HG03571 (cell line): ENCODE measurements at regions not wholly inside any gene's neighbourhood (a gene's known extent, or its start where the extent isn't known, plus 50 kb on each side); places are given as distances from the start of the nearest gene placed in this dataset.

ENCODE experiments used
- ATAC-seq: cut with Tn5 transposase; IDR thresholded peaks from one replicate; pipeline ENCODE4 v1.9.1; 2021; ENCODE audit not compliant: unreplicated experiment

- ATAC-seq = no peak
These were observed 51.4 kb upstream of the SOX2 start for GRCh38 chr3:181660337-181660736.

GRCh38 chr3:181637456-181637855 is 74.3 kb upstream of the SOX2 start:
- ATAC-seq = no peak

GRCh38 chr3:181637056-181637455 is 74.7 kb upstream of the SOX2 start:
- ATAC-seq = no peak

- ATAC-seq = no peak
These were observed 76.6 kb upstream of the SOX2 start for GRCh38 chr3:181635141-181635540.

GRCh38 chr3:181633556-181633955 is 78.2 kb upstream of the SOX2 start:
- no peak for ATAC-seq

GRCh38 chr3:181631901-181632300 is 79.8 kb upstream of the SOX2 start:
- ATAC-seq = no peak

- no peak for ATAC-seq
These were observed 80.9 kb upstream of the SOX2 start for GRCh38 chr3:181630853-181631252.

- ATAC-seq = no peak
These were observed 82.0 kb upstream of the SOX2 start for GRCh38 chr3:181629711-181630110.

- no peak for ATAC-seq
These were observed 82.7 kb upstream of the SOX2 start for GRCh38 chr3:181629029-181629428.

- no peak for ATAC-seq
These were observed 83.3 kb upstream of the SOX2 start for GRCh38 chr3:181628384-181628783.

- no peak for ATAC-seq
These were observed 85.7 kb upstream of the SOX2 start for GRCh38 chr3:181626036-181626435.

GRCh38 chr3:181623924-181624694 is 87.6 kb upstream of the SOX2 start:
- no peak for ATAC-seq

- ATAC-seq = no peak
These were observed 89.4 kb upstream of the SOX2 start for GRCh38 chr3:181622365-181622764.

GRCh38 chr3:181619897-181620296 is 91.8 kb upstream of the SOX2 start:
- no peak for ATAC-seq

GRCh38 chr3:181618260-181618659 is 93.5 kb upstream of the SOX2 start:
- ATAC-seq = no peak

- no peak for ATAC-seq
These were observed 95.3 kb upstream of the SOX2 start for GRCh38 chr3:181616088-181617070.

GRCh38 chr3:181615666-181616065 is 96.1 kb upstream of the SOX2 start:
- ATAC-seq = no peak

- no peak for ATAC-seq
These were observed 96.8 kb upstream of the SOX2 start for GRCh38 chr3:181614878-181615277.

- no peak for ATAC-seq
These were observed 97.9 kb upstream of the SOX2 start for GRCh38 chr3:181613813-181614212.

GRCh38 chr3:181613191-181613590 is 98.5 kb upstream of the SOX2 start:
- ATAC-seq = no peak

- ATAC-seq = no peak
These were observed 100.8 kb upstream of the SOX2 start for GRCh38 chr3:181610973-181611265.
